IMR-90 (cell line): ENCODE measurements at regions not wholly inside any gene's neighbourhood (a gene's known extent, or its start where the extent isn't known, plus 50 kb on each side); places are given as distances from the start of the nearest gene placed in this dataset.

Source experiments
- BHLHE40 ChIP-seq: fragments of 150-350 bp; IDR thresholded peaks from 2 replicates; pipeline ENCODE4 v1.6.1; 2016; ENCODE audit warnings: mild to moderate bottlenecking, low read depth, low read length
- MAFK ChIP-seq: IDR thresholded peaks from 2 replicates; pipeline ENCODE4 v1.6.1; 2012; ENCODE audit warnings: low read depth, low read length, improper control_type of control experiment
- MXI1 ChIP-seq: IDR thresholded peaks from 2 replicates; pipeline ENCODE4 v1.6.1; 2012; ENCODE audit warnings: low read depth, mild to moderate bottlenecking, low read length, moderate library complexity, borderline replicate concordance
- POLR2A ChIP-seq: IDR thresholded peaks from 2 replicates; pipeline ENCODE4 v1.6.1; 2012; ENCODE audit warnings: mild to moderate bottlenecking, low read depth, low read length
- RAD21 ChIP-seq: IDR thresholded peaks from 2 replicates; pipeline ENCODE4 v1.6.1; 2012; ENCODE audit warnings: low read length, improper control_type of control experiment
- RCOR1 ChIP-seq: IDR thresholded peaks from 2 replicates; pipeline ENCODE4 v1.6.1; 2012; ENCODE audit warnings: mild to moderate bottlenecking, low read length, improper control_type of control experiment; ENCODE audit not compliant: insufficient replicate concordance
- RFX5 ChIP-seq: IDR thresholded peaks from 2 replicates; pipeline ENCODE4 v1.8.0; 2012; ENCODE audit warnings: low read depth, mild to moderate bottlenecking, low read length, moderate library complexity
- TF ChIP-seq, protein P1 (sequence below): conservative IDR thresholded peaks from 2 replicates; pipeline ENCODE4 v1.5.1; 2012; ENCODE audit warnings: mild to moderate bottlenecking, low read depth, low read length, improper control_type of control experiment

DNA sequence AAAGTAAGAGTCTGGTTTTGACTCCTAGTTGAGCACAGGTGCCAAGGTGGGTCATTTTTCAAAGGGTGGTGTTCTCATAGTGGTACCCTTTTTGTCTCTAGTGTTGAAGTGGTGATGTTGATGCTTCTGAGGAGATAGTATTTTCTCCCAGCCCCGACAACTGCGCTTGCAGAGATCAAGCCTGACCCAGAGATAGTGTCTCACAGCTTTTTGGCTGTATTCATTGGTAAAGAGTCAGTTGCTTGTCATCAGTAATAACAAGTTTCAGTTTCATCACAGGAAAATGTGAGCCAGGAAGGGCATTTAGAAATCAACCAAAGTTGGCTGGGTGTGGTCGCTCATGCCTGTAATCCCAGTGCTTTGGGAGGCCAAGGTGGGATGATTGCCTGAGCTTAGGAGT is 139.3 kb downstream of the NFKBIZ start:
- TF ChIP-seq, protein P1, sequence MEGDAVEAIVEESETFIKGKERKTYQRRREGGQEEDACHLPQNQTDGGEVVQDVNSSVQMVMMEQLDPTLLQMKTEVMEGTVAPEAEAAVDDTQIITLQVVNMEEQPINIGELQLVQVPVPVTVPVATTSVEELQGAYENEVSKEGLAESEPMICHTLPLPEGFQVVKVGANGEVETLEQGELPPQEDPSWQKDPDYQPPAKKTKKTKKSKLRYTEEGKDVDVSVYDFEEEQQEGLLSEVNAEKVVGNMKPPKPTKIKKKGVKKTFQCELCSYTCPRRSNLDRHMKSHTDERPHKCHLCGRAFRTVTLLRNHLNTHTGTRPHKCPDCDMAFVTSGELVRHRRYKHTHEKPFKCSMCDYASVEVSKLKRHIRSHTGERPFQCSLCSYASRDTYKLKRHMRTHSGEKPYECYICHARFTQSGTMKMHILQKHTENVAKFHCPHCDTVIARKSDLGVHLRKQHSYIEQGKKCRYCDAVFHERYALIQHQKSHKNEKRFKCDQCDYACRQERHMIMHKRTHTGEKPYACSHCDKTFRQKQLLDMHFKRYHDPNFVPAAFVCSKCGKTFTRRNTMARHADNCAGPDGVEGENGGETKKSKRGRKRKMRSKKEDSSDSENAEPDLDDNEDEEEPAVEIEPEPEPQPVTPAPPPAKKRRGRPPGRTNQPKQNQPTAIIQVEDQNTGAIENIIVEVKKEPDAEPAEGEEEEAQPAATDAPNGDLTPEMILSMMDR: no peak
- no peak for TF ChIP-seq MXI1
- no peak for TF ChIP-seq POLR2A
- TF ChIP-seq RCOR1: no peak
- no peak for TF ChIP-seq RAD21
- no peak for TF ChIP-seq RFX5
- no peak for TF ChIP-seq MAFK
- TF ChIP-seq BHLHE40: no peak
